LNCAP (cell line): ENCODE measurements at regions not wholly inside any gene's neighbourhood (a gene's known extent, or its start where the extent isn't known, plus 50 kb on each side); places are given as distances from the start of the nearest gene placed in this dataset.

Experiments
- CTCF ChIP-seq: fragments of 450-650 bp; IDR thresholded peaks from 2 replicates; pipeline ENCODE4 v1.5.1; 2017; ENCODE audit warnings: mild to moderate bottlenecking

- no peak for TF ChIP-seq CTCF
These were observed 191.8 kb downstream of the CGGBP1 start for GRCh38 chr3:87867001-87867400.

DNA sequence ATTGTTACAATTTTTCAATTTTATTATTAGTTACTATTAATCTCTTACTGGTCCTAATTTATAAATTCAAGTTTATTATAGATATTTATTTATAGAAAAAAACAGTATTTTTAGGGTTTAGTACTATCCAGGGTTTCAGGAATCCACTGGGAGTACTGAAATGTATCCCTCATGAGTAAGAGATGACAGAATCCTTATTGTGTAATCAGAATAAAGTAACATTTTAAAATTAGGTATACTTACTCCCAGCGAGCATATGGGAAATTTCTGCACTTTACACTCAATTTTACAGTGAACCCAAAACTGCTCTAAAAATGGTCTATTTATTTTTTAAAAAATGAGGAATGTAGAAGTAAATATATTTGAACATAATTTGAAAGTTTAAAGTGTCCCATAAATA lies 202.7 kb downstream of the CGGBP1 start:
- TF ChIP-seq CTCF, result no peak

- no peak for TF ChIP-seq CTCF
These were observed 203.2 kb downstream of the CGGBP1 start for GRCh38 chr3:87855616-87856015.

DNA sequence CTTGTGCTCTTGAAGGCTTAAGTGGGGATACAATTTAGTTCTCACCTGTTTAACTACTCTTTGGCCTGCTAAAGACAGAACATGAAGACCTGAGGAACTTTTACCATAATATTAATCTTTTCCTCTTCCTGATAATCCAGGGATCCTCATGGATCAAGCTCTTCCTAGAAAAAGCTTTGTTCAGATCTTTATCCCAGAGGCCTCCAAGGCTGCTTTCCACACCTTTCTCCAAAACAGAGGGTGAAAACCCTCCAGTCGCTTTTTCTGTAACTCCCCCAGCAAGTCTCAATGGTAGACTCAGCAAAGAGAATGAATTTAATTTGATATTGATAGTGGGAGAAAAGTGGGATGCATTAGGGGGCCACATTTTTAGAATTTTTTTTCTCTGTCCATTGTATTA lies 203.6 kb downstream of the CGGBP1 start:
- no peak for TF ChIP-seq CTCF

- TF ChIP-seq CTCF, result no peak
These were observed 210.8 kb downstream of the CGGBP1 start for GRCh38 chr3:87848003-87848402.

- no peak for TF ChIP-seq CTCF
These were observed 221.7 kb downstream of the CGGBP1 start for GRCh38 chr3:87837076-87837475.

GRCh38 chr3:87836026-87836425 lies 222.8 kb downstream of the CGGBP1 start:
- TF ChIP-seq CTCF, result no peak

DNA sequence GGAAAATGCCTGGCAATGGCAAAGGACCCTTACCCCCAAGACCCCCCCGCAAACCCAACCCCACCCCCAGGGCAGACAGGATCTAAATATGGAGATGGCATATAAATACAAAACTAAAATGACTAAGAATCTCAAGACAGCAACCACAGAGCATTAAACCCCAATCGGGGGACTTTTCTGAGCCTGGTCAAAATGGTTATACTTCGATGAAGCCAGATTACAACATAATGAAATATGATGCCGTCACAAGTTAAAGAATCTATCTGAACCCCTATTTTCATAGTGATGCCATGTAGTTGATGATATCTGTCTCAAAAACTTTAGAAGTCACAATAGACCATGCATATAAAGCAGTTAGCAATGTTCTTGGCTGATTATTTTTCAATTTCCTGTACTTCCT lies 223.6 kb downstream of the CGGBP1 start:
- TF ChIP-seq CTCF, result no peak
